Urinary bladder (tissue), 3 donors: ENCODE measurements at regions not wholly inside any gene's neighbourhood (a gene's known extent, or its start where the extent isn't known, plus 50 kb on each side); places are given as distances from the start of the nearest gene placed in this dataset.

ENCODE experiments used
- DNase-seq: peaks from one replicate; pipeline ENCODE4 v3.0.0-alpha.2; 2015; ENCODE audit errors: extremely low spot score
- H3K27ac ChIP-seq: one replicate; pipeline ENCODE4 v1.5.1; 2013; ENCODE audit warnings: low read depth, mild to moderate bottlenecking, moderate library complexity
- H3K36me3 ChIP-seq: one replicate; pipeline ENCODE4 v1.6.1; 2013; ENCODE audit warnings: mild to moderate bottlenecking, moderate library complexity; ENCODE audit not compliant: insufficient read depth
- H3K4me1 ChIP-seq: one replicate; pipeline ENCODE4 v1.6.1; 2013; ENCODE audit warnings: mild to moderate bottlenecking, moderate library complexity; ENCODE audit not compliant: insufficient read depth
- H3K4me3 ChIP-seq: one replicate; pipeline ENCODE4 v1.5.1; 2013; ENCODE audit warnings: low read depth, low read length
- WGBS: extraction: QIAGEN DNeasy Blood & Tissue Kit; methylation state at CpG from one replicate; pipeline ENCODE4 v1.1.7; 2013; 5-methylcytosine and 5-hydroxymethylcytosine counted together
- donor health status: healthy with polysubstance abuse.
- donor health status: healthy.

DNA sequence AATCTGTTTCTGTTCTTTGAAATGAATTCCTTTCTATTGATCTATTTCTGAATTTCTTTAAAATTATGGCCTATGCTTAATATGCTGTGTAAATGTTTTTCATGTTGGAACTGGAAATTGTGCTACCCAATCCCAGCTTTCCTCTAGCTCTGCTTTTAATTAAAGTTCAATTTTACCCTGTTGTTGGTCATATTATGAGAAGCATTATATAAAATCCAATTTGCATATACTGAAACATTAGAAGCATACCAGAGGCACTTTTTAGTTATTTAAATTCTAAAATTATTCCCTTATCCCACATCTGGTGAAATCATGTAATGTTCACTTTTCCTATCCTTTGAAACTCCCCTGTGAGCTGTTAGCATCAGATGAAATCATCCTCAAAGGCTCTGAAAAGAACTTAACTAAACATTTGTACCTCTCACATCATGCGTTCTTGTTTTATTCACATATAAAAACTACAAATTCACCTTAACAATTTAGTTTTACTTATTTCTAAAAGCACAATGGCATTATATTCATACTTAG lies 160.6 kb upstream of the COL21A1 start:
- no peak for DNase-seq
- 88% methylated on average over 1 of the region's 1 CpG for WGBS
- no peaks in the 10 kb centered on the region for H3K36me3 ChIP-seq
- H3K4me1 ChIP-seq, result no peaks in the 10 kb centered on the region
- no peak overlapping the region for H3K27ac ChIP-seq
- no peak overlapping the region for H3K4me3 ChIP-seq

- Histone ChIP-seq H3K27ac (no peak overlapping the region), H3K36me3 (no peaks in the 10 kb centered on the region), H3K4me3 (no peak overlapping the region), H3K4me1 (no peaks in the 10 kb centered on the region)
- DNase-seq, result no peak
- WGBS, result 96% methylated on average over 3 of the region's 3 CpGs
These were observed 159.2 kb upstream of the COL21A1 start for GRCh38 chr6:56406276-56407269.

GRCh38 chr6:56404599-56404998 lies 157.2 kb upstream of the COL21A1 start:
- Histone ChIP-seq H3K4me1 (no peaks in the 10 kb centered on the region), H3K36me3 (no peaks in the 10 kb centered on the region), H3K27ac (no peak overlapping the region), H3K4me3 (no peak overlapping the region)
- DNase-seq, result no peak
- 64% methylated on average over 2 of the region's 2 CpGs for WGBS

- Histone ChIP-seq H3K27ac (no peak overlapping the region), H3K4me1 (peaks cover 2% of the 10 kb centered on the region), H3K4me3 (no peak overlapping the region), H3K36me3 (no peaks in the 10 kb centered on the region)
- 22% methylated on average over 2 of the region's 2 CpGs for WGBS
- peak; percentile 43 for DNase-seq
These were observed 156.4 kb upstream of the COL21A1 start for GRCh38 chr6:56403745-56404144.

DNA sequence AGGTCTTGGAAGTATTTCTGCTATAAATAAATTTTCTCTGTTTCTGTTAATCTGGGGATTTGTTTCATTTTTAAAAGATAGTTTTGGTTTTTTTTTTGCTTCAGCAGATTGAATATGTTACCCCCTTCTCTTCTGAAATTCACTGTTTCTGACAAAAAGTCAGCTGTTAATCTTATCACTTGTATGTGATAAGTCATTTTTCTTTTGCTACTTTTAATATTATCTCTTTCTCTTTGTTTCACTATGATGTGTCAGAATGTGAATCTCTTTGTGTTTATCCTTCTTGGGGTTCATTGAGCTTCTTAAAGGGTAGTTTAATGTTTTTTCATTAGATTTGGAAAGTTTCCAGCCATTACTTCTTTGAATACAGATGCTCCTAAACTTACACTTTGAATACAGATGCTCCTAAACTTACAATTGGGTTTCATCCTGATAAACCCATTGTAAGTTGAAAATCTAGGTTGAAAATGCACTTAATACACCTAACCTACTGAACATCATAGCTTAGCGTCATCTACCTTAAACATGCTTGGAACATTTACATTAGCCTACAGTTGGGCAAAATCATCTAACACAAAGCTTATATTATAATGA lies 154.2 kb upstream of the COL21A1 start:
- WGBS, result 97% methylated on average over 1 of the region's 1 CpG
- Histone ChIP-seq H3K36me3 (no peaks in the 10 kb centered on the region), H3K4me3 (no peak overlapping the region), H3K4me1 (peaks cover 2% of the 10 kb centered on the region), H3K27ac (no peak overlapping the region)
- no peak for DNase-seq

DNA sequence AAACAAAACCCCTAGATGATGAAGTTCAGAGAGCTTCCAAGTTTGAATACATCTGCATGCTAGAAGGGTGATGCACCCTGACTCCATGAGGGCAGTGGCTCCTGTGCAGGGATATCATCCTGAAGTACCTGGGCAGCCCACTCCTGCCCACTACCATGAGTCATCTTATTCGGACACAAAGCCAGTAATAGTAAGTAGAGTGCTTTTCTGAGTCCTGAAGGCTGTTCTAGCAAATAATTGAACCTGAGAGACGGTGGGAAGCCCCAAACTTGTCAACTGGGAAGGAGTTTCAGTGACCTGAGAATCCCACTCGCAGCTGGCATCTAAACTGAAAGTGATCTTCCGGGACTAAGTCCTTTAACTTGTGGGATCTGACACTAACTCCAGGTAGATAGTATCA lies 152.9 kb upstream of the COL21A1 start:
- no peak for DNase-seq
- peaks cover 2% of the 10 kb centered on the region for H3K4me1 ChIP-seq
- no peak overlapping the region for H3K27ac ChIP-seq
- no peaks in the 10 kb centered on the region for H3K36me3 ChIP-seq
- WGBS, result 87% methylated on average over 4 of the region's 4 CpGs
- H3K4me3 ChIP-seq, result no peak overlapping the region

- H3K27ac ChIP-seq, result no peak overlapping the region
- H3K4me1 ChIP-seq, result peaks cover 2% of the 10 kb centered on the region
- H3K36me3 ChIP-seq, result no peaks in the 10 kb centered on the region
- DNase-seq, result no peak
- WGBS, result 61% methylated on average over 10 of the region's 10 CpGs
- no peak overlapping the region for H3K4me3 ChIP-seq
These were observed 152.4 kb upstream of the COL21A1 start for GRCh38 chr6:56399672-56400263.

DNA sequence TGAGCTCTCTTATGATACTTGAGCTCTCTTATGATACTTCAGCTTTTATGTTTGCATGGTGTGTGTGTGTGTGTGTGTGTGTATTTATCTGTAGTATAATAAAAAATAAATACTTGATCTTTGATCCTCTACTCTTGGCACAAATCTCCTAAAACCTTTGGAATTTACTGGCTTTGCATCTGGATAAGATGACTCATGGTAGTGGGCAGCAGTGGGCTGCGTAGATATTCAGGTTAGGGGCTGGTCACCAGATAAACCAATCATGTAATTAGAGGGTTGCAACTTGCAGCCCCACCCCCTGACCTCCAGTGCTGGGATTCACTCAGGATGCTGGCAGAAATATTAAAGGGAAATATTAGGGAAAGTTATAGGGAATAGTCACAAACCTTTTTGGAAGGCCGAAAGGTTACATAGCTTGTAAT lies 151.9 kb upstream of the COL21A1 start:
- peak overlapping the region; percentile 38 for H3K27ac ChIP-seq
- peaks cover 2% of the 10 kb centered on the region for H3K4me1 ChIP-seq
- H3K36me3 ChIP-seq, result no peaks in the 10 kb centered on the region
- DNase-seq, result no peak
- 43% methylated on average over 2 of the region's 2 CpGs for WGBS
- H3K4me3 ChIP-seq, result no peak overlapping the region

- Histone ChIP-seq H3K4me3 (no peak overlapping the region), H3K27ac (no peak overlapping the region), H3K36me3 (no peaks in the 10 kb centered on the region), H3K4me1 (peaks cover 2% of the 10 kb centered on the region)
- 78% methylated on average over 2 of the region's 2 CpGs for WGBS
- no peak for DNase-seq
These were observed 149.1 kb upstream of the COL21A1 start for GRCh38 chr6:56396435-56396834.

GRCh38 chr6:56393615-56394612 lies 146.5 kb upstream of the COL21A1 start:
- Histone ChIP-seq H3K4me3 (no peak overlapping the region), H3K27ac (no peak overlapping the region), H3K4me1 (no peaks in the 10 kb centered on the region), H3K36me3 (no peaks in the 10 kb centered on the region)
- 93% methylated on average over 13 of the region's 13 CpGs for WGBS
- DNase-seq, result no peak

GRCh38 chr6:56388415-56388755 lies 141.0 kb upstream of the COL21A1 start:
- no peaks in the 10 kb centered on the region for H3K4me1 ChIP-seq
- no peak for DNase-seq
- H3K4me3 ChIP-seq, result no peak overlapping the region
- H3K36me3 ChIP-seq, result no peaks in the 10 kb centered on the region
- no peak overlapping the region for H3K27ac ChIP-seq

GRCh38 chr6:56387621-56388414 lies 140.4 kb upstream of the COL21A1 start:
- H3K36me3 ChIP-seq, result no peaks in the 10 kb centered on the region
- no peak overlapping the region for H3K4me3 ChIP-seq
- H3K4me1 ChIP-seq, result no peaks in the 10 kb centered on the region
- no peak for DNase-seq
- 83% methylated on average over 2 of the region's 2 CpGs for WGBS
- H3K27ac ChIP-seq, result no peak overlapping the region
